ENCODE measurements at regions not wholly inside any gene's neighbourhood (a gene's known extent, or its start where the extent isn't known, plus 50 kb on each side); places are given as distances from the start of the nearest gene placed in this dataset.

DNA sequence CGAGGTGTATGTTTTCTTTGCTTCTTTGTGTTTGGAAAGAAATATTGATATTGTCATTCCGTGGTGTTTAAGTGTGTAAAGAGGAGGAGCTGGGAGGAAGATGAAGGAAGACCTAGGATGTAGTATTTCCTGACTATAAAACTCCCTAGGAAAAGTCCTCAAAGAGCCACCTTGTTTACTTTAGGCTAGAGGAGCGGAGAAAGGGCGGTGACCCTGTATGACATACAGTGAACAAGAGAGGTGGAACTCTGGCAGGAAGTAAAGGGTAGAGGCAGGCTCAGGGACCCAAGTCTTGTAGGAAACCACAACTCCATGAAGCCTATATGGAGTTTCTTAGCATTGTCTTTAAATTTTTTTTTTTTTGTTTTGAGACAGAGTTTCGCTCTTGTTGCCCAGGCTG is 303.9 kb downstream of the DOCK8 start:
- TF ChIP-seq, protein P1, sequence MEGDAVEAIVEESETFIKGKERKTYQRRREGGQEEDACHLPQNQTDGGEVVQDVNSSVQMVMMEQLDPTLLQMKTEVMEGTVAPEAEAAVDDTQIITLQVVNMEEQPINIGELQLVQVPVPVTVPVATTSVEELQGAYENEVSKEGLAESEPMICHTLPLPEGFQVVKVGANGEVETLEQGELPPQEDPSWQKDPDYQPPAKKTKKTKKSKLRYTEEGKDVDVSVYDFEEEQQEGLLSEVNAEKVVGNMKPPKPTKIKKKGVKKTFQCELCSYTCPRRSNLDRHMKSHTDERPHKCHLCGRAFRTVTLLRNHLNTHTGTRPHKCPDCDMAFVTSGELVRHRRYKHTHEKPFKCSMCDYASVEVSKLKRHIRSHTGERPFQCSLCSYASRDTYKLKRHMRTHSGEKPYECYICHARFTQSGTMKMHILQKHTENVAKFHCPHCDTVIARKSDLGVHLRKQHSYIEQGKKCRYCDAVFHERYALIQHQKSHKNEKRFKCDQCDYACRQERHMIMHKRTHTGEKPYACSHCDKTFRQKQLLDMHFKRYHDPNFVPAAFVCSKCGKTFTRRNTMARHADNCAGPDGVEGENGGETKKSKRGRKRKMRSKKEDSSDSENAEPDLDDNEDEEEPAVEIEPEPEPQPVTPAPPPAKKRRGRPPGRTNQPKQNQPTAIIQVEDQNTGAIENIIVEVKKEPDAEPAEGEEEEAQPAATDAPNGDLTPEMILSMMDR (IDR thresholded peaks at IDR 0.05): no peak
- no peak for TF ChIP-seq POLR2A (IDR thresholded peaks at IDR 0.05)
